ENCODE measurements at regions not wholly inside any gene's neighbourhood (a gene's known extent, or its start where the extent isn't known, plus 50 kb on each side); places are given as distances from the start of the nearest gene placed in this dataset.

DNA sequence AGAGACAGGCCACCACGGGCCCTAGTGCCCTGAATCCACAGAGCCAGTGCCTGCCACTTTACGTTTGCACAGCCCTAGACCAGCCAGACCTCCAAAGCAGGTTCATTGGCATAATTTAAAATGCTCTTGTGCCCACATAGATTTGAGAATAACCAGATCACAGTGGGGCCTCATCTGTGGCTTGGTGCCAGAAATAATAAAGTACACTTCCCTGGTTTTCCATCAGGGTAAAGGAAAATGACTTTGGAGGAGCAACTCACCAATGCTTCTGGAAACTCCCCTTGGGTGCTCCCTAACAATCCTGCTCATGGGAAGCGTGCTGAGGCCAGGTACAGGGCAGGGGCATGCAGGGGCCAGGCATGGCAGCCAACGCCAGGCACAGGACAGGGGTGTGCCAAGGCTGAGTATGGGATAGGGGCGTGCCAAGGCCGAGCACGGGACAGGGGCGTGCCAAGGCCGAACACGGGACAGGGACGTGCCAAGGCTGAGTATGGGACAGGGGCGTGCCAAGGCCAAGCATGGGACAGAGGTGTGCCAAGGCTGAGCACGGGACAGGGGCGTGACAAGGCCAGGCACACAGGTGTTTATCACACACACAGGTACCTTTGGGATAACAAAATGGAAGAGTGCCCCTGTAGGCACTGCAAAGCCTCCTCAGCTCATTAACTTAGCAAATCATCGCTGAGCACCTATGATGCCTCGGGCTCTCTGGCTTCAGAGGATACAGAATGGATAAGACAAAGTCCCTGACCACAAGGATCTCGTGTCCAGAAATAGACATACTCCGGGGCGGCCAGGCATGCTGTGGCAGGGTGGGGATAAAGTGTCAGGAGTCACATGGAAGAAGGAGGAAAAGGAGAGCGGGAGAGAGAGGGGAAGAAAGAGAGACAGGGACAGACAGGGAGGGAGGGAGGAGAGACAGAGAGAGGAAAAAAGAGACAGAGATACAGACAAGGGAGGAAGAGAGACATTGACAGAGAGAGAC lies 334.7 kb downstream of the EIPR1 start:
- WGBS, 2 donors = 51 to 56% methylated on average over 20 of the region's 20 CpGs
- intact Hi-C loops (cut with DNase I; ENCODE audit: low total_unique reads) = no loop called here
- DNase-seq (ENCODE audit: low spot score in 2 of 2) = peak in 1 of 2 donors; percentile 65

DNA sequence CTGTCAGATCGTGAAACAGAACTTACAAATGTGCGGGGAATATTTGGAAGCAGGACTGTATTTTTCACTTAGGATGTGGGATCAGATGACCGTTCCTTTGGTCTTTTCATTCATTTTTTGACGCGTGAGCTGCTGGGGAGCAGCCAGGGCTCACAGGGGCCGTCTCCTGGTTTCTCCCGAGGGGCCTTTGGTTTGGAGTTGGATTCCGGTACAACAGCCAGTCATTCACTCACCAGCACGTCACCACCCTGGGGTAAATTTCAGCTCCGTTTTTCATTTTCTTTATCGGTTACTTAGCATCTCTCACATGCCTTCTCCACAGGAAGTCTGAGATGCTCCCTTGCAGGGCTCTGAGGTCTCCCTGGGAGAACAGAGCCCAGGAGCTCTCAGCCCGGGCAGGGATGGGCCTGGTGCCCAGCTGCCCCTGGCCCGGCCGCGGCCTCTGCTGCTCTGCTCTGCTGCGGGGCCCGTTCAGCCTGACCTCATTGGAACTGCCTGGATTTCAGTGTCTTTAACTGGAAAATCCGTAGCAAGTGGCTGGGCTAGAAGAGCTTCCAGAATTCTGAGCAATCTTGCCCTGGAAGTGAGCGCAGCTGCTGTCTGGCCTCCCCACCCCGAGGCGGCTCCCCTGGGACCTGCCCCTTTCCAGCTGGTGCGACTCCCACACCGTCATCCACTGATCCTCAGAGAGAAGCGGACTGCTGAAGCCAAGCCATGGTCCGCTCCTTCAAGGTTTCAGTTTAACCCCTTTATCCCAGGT lies 335.6 kb downstream of the EIPR1 start:
- 45 to 46% methylated on average over 24 of the region's 25 CpGs for WGBS, 2 donors
- intact Hi-C loops (cut with DNase I; ENCODE audit: low total_unique reads) = no loop called here
- TF ChIP-seq, protein P1, sequence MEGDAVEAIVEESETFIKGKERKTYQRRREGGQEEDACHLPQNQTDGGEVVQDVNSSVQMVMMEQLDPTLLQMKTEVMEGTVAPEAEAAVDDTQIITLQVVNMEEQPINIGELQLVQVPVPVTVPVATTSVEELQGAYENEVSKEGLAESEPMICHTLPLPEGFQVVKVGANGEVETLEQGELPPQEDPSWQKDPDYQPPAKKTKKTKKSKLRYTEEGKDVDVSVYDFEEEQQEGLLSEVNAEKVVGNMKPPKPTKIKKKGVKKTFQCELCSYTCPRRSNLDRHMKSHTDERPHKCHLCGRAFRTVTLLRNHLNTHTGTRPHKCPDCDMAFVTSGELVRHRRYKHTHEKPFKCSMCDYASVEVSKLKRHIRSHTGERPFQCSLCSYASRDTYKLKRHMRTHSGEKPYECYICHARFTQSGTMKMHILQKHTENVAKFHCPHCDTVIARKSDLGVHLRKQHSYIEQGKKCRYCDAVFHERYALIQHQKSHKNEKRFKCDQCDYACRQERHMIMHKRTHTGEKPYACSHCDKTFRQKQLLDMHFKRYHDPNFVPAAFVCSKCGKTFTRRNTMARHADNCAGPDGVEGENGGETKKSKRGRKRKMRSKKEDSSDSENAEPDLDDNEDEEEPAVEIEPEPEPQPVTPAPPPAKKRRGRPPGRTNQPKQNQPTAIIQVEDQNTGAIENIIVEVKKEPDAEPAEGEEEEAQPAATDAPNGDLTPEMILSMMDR (IDR thresholded peaks at IDR 0.05) = no peak
- no peak for TF ChIP-seq POLR2A (IDR thresholded peaks at IDR 0.05)
- no peak overlapping the region for H3K4me3 ChIP-seq (ENCODE audit: low read depth, poor library complexity, severe bottlenecking)
- peak in 1 of 2 donors; percentile 62 for DNase-seq (ENCODE audit: low spot score in 2 of 2)

More for the DNA sequence above, 334.7 kb downstream of the EIPR1 start:
- TF ChIP-seq POLR2A (IDR thresholded peaks at IDR 0.05) = no peak
- TF ChIP-seq, protein P1 (IDR thresholded peaks at IDR 0.05) = no peak
- no peak overlapping the region for H3K4me3 ChIP-seq (ENCODE audit: low read depth, poor library complexity, severe bottlenecking)

DNA sequence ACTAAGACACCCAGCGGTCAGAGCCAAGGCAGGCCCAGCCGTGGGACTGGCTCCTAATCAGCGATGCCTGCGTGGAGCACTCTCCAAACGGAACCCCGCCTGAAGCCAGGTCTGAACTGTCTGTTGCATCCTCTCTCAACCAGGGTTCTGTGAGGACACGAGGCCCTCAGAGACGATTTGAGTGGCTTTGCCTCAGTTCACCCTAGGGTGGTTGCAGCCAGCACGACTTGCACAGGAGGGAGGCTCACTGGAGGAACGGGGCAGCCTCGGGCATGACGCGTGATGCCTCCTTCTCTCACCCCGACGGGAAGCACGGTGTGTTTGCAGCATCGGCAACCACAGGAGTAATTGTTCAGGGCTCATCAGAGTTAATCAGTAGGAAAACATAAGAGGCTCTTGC lies 336.4 kb downstream of the EIPR1 start:
- peak in 1 of 2 donors; percentile 37 for DNase-seq (ENCODE audit: low spot score in 2 of 2)
- H3K4me3 ChIP-seq (ENCODE audit: low read depth, poor library complexity, severe bottlenecking) = no peak overlapping the region
- TF ChIP-seq, protein P1 (IDR thresholded peaks at IDR 0.05) = no peak
- no peak for TF ChIP-seq POLR2A (IDR thresholded peaks at IDR 0.05)
- intact Hi-C loops (cut with DNase I; ENCODE audit: low total_unique reads) = no loop called here
- 83 to 89% methylated on average over 16 to 17 of the region's 17 CpGs for WGBS, 2 donors

DNA sequence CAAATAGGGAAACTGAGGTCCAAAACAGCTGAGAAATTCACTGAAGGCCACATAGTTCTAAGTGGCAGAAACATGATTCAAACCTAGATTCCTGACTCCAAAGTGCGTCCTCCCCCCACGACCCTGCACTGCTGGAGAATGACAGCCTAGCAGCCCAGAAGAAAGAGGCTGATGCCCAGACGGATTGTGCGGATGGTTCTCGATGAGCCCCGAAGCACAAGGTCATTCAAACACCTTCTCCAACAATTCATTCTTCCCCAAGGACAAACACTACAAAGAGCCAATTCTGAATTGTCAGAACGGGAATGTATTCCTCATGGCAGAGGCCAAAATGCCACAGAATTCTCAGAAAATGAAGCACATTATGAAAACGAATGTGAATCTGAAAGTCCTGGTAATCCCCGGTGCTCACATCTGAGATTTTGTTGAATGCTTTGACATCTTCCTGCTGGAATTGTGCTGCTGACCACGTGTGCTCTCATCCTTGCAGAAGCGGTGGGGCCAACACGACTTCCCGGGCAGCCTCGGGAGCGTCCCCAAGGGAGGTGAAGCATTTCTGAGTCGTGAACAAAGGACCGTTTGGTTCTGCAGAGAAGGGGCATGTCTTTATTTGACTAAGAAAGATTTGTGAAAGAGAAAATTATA lies 337.0 kb downstream of the EIPR1 start:
- no peak overlapping the region for H3K4me3 ChIP-seq (ENCODE audit: low read depth, poor library complexity, severe bottlenecking)
- intact Hi-C loops (cut with DNase I; ENCODE audit: low total_unique reads) = no loop called here
- DNase-seq (ENCODE audit: low spot score in 2 of 2) = peak in 1 of 2 donors; percentile 34
- TF ChIP-seq, protein P1 (IDR thresholded peaks at IDR 0.05) = no peak
- TF ChIP-seq POLR2A (IDR thresholded peaks at IDR 0.05) = no peak
- 68 to 74% methylated on average over 17 of the region's 17 CpGs for WGBS, 2 donors

DNA sequence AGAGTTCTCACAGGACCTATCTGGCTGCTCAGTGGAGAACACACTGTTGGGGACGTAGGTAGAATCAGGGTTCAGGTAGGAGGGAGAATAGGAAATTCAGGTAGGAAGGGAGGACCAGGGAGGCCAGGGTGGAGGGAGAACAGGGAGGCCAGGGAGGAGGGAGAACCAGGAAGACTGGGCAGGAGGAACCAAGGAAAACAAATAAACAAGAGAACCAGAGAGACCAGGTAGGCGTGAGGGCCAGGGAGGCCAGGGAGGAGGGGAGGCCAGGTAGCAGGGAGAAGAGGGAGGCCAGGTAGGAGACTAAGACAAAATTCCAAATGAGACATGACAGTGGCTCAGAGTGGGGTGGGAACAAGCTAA lies 337.6 kb downstream of the EIPR1 start:
- DNase-seq (ENCODE audit: low spot score in 2 of 2) = peak in 1 of 2 donors; percentile 32
- H3K4me3 ChIP-seq (ENCODE audit: low read depth, poor library complexity, severe bottlenecking) = no peak overlapping the region
- intact Hi-C loops (cut with DNase I; ENCODE audit: low total_unique reads) = no loop called here
- WGBS, 2 donors = 89% methylated on average over 2 of the region's 2 CpGs
- no peak for TF ChIP-seq POLR2A (IDR thresholded peaks at IDR 0.05)
- TF ChIP-seq, protein P1 (IDR thresholded peaks at IDR 0.05) = no peak

Measured in lower leg skin (tissue), 4 donors.